Sigmoid colon (tissue), 6 donors: ENCODE measurements at regions not wholly inside any gene's neighbourhood (a gene's known extent, or its start where the extent isn't known, plus 50 kb on each side); places are given as distances from the start of the nearest gene placed in this dataset.

Experiments used
- DNase-seq: peaks from one replicate; pipeline ENCODE4 v3.0.0-alpha.2; 2019
- H3K27ac ChIP-seq, 4 donors: fragments of 200-600 bp; sonication (generic); one replicate each; pipeline ENCODE4 v1.5.1; 2016 to 2019; ENCODE audit warnings: mild to moderate bottlenecking in 1 of 4
- H3K27me3 ChIP-seq, 3 donors: fragments of 200-600 bp; sonication (generic); one replicate each; pipeline ENCODE4 v1.5.1; 2019; ENCODE audit warnings: mild to moderate bottlenecking in 1 of 3
- H3K36me3 ChIP-seq, 4 donors: fragments of 200-600 bp; sonication (generic); one replicate each; pipeline ENCODE4 v1.5.1; 2016 to 2019
- H3K4me1 ChIP-seq, 4 donors: fragments of 200-600 bp; sonication (generic); one replicate each; pipeline ENCODE4 v1.5.1; 2017 to 2019
- H3K4me3 ChIP-seq, 4 donors: fragments of 200-600 bp; sonication (generic); one replicate each; pipeline ENCODE4 v1.5.1; 2017 to 2019; ENCODE audit warnings: mild to moderate bottlenecking in 2 of 4, moderate library complexity in 1 of 4
- H3K9me3 ChIP-seq, 4 donors: fragments of 200-600 bp in 3 of 4; sonication (generic) in 3 of 4; one replicate each; pipeline versions ENCODE4 v1.5.1 to v1.6.1; 2013 to 2019
- EP300 ChIP-seq, 4 donors: sonication (generic); formaldehyde crosslinking; IDR thresholded peaks; one replicate each; pipeline ENCODE4 v1.6.1; 2017; ENCODE audit warnings: antibody characterized with exemption in 4 of 4
- POLR2A ChIP-seq, 2 donors: fragments of 450-650 bp; IDR thresholded peaks; one replicate each; pipeline ENCODE4 v1.6.1; 2016; ENCODE audit warnings: antibody characterized with exemption in 2 of 2, mild to moderate bottlenecking in 2 of 2, moderate library complexity in 2 of 2
- POLR2AphosphoS5 ChIP-seq, 4 donors: sonication (generic); formaldehyde crosslinking; IDR thresholded peaks; one replicate each; pipeline ENCODE4 v1.6.1; 2017; ENCODE audit warnings: antibody characterized with exemption in 4 of 4
- WGBS, 2 donors: extraction: QIAGEN DNeasy Blood & Tissue Kit; methylation state at CpG; one replicate each; pipeline ENCODE4 v1.1.7; 2013; 5-methylcytosine and 5-hydroxymethylcytosine counted together
- intact Hi-C: fragments of 100-400 bp; cut with DNase I; formaldehyde crosslinking; loops from one replicate; pipeline ENCODE4 v1.15.1; 2023
- TF ChIP-seq, protein P1 (sequence below), 4 experiments: fragments of 450-650 bp in 3 of 4; fragments of 200-600 bp in 1 of 4; IDR thresholded peaks; one replicate each; pipeline ENCODE4 v1.5.1; 2016 to 2019; ENCODE audit warnings: antibody characterized with exemption in 4 of 4, mild to moderate bottlenecking in 3 of 4, moderate library complexity in 2 of 4
- donor health status: healthy with polysubstance abuse.
- donor health status: healthy.

GRCh38 chr2:13021470-13021957, 304.8 kb downstream of the TRIB2 start:
- Histone ChIP-seq H3K36me3 (no peaks in the 10 kb centered on the region), H3K4me3 (no peak overlapping the region), H3K27ac (no peak overlapping the region), H3K4me1 (no peaks in the 10 kb centered on the region), H3K9me3 (no peaks in the 10 kb centered on the region), H3K27me3 (no peaks in the 10 kb centered on the region)
- no peak for DNase-seq
- 52 to 60% methylated on average over 3 of the region's 3 CpGs for WGBS, 2 donors
- TF ChIP-seq, protein P1, sequence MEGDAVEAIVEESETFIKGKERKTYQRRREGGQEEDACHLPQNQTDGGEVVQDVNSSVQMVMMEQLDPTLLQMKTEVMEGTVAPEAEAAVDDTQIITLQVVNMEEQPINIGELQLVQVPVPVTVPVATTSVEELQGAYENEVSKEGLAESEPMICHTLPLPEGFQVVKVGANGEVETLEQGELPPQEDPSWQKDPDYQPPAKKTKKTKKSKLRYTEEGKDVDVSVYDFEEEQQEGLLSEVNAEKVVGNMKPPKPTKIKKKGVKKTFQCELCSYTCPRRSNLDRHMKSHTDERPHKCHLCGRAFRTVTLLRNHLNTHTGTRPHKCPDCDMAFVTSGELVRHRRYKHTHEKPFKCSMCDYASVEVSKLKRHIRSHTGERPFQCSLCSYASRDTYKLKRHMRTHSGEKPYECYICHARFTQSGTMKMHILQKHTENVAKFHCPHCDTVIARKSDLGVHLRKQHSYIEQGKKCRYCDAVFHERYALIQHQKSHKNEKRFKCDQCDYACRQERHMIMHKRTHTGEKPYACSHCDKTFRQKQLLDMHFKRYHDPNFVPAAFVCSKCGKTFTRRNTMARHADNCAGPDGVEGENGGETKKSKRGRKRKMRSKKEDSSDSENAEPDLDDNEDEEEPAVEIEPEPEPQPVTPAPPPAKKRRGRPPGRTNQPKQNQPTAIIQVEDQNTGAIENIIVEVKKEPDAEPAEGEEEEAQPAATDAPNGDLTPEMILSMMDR (IDR thresholded peaks at IDR 0.05), result no peak
- no peak for TF ChIP-seq POLR2A (IDR thresholded peaks at IDR 0.05)
- TF ChIP-seq EP300 (IDR thresholded peaks at IDR 0.05), result no peak
- TF ChIP-seq POLR2AphosphoS5 (IDR thresholded peaks at IDR 0.05), result no peak
- intact Hi-C loops, result no loop called here

DNA sequence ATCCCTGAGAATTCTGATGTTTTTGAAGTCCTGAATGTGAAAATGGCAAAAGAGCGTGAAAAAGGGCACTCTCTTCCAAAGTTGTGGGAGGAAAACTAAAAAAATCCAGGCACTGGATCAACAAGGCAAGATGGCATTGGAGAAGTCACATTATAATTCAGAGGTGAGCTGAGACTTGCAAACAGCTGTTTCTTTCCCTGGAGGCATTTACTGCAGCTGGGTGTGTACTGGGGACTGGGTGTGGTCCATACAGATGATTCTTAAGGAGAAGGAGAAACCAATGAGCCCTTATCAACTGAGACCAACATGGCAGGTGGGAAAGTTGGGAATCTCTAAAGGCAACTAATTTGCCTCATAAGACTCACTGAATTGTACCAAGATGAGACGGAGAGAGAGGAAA, 313.9 kb downstream of the TRIB2 start:
- H3K9me3 ChIP-seq, result no peaks in the 10 kb centered on the region
- intact Hi-C loops, result no loop called here

GRCh38 chr2:13034861-13035260, 318.1 kb downstream of the TRIB2 start:
- H3K4me1 ChIP-seq, result no peaks in the 10 kb centered on the region
- TF ChIP-seq, protein P1 (IDR thresholded peaks at IDR 0.05), result no peak
- TF ChIP-seq POLR2AphosphoS5 (IDR thresholded peaks at IDR 0.05) (no peak), POLR2A (IDR thresholded peaks at IDR 0.05) (no peak), EP300 (IDR thresholded peaks at IDR 0.05) (no peak)
- no peaks in the 10 kb centered on the region for H3K36me3 ChIP-seq
- intact Hi-C loops, result no loop called here
- H3K4me3 ChIP-seq, result no peak overlapping the region
- H3K9me3 ChIP-seq, result no peaks in the 10 kb centered on the region
- no peak overlapping the region for H3K27ac ChIP-seq
- DNase-seq, result no peak
- H3K27me3 ChIP-seq, result no peaks in the 10 kb centered on the region
- 63 to 77% methylated on average over 1 of the region's 1 CpG for WGBS, 2 donors

More for the DNA sequence above, 313.9 kb downstream of the TRIB2 start:
- Histone ChIP-seq H3K4me3 (no peak overlapping the region), H3K36me3 (no peaks in the 10 kb centered on the region), H3K27me3 (no peaks in the 10 kb centered on the region), H3K4me1 (no peaks in the 10 kb centered on the region), H3K27ac (no peak overlapping the region)
- TF ChIP-seq, protein P1 (IDR thresholded peaks at IDR 0.05), result no peak
- TF ChIP-seq POLR2AphosphoS5 (IDR thresholded peaks at IDR 0.05) (no peak), EP300 (IDR thresholded peaks at IDR 0.05) (no peak), POLR2A (IDR thresholded peaks at IDR 0.05) (no peak)
- WGBS, 2 donors, result 90 to 91% methylated on average over 2 of the region's 2 CpGs
- no peak for DNase-seq

DNA sequence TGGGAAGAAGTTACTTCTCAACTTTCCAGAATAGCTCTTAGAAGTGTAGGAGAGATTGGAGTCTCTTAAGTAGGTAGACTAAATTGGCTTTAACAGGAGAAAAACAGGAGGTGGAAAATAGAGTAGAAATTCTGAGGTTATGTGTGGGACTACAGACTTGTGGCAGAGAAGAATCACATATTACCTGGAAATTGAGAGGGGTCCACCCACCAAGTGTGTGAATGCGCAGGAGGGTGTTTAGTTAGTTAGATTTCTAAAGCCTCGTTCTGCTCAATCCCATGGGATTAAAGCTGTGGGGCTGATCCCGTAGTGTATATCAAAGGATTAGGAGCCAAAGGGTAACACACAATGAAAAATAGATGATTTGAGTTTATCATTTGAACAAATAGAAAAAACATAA, 319.1 kb downstream of the TRIB2 start:
- Histone ChIP-seq H3K4me3 (no peak overlapping the region), H3K27ac (no peak overlapping the region), H3K36me3 (no peaks in the 10 kb centered on the region), H3K4me1 (no peaks in the 10 kb centered on the region), H3K27me3 (peaks cover 0 to 3% (median 0%) of the 10 kb centered on the region in 3 donors), H3K9me3 (peaks cover 0 to 3% (median 0%) of the 10 kb centered on the region in 4 donors)
- intact Hi-C loops, result no loop called here
- DNase-seq, result no peak
- no peak for TF ChIP-seq POLR2A (IDR thresholded peaks at IDR 0.05)
- TF ChIP-seq EP300 (IDR thresholded peaks at IDR 0.05), result no peak
- no peak for TF ChIP-seq POLR2AphosphoS5 (IDR thresholded peaks at IDR 0.05)
- TF ChIP-seq, protein P1 (IDR thresholded peaks at IDR 0.05), result no peak
- 81 to 83% methylated on average over 3 of the region's 3 CpGs for WGBS, 2 donors

GRCh38 chr2:13040043-13040442, 323.3 kb downstream of the TRIB2 start:
- no peak for DNase-seq
- H3K27ac ChIP-seq, result no peak overlapping the region

More at GRCh38 chr2:13040043-13040442, 323.3 kb downstream of the TRIB2 start:
- TF ChIP-seq, protein P1 (IDR thresholded peaks at IDR 0.05), result no peak
- TF ChIP-seq POLR2AphosphoS5 (IDR thresholded peaks at IDR 0.05) (no peak), EP300 (IDR thresholded peaks at IDR 0.05) (no peak), POLR2A (IDR thresholded peaks at IDR 0.05) (no peak)
- intact Hi-C loops, result no loop called here
- H3K27me3 ChIP-seq, result peaks cover 0 to 3% (median 0%) of the 10 kb centered on the region in 3 donors
- no peaks in the 10 kb centered on the region for H3K4me1 ChIP-seq
- no peak overlapping the region for H3K4me3 ChIP-seq
- 76 to 91% methylated on average over 13 of the region's 13 CpGs for WGBS, 2 donors
- H3K9me3 ChIP-seq, result peaks cover 0 to 3% (median 0%) of the 10 kb centered on the region in 4 donors
- H3K36me3 ChIP-seq, result no peaks in the 10 kb centered on the region
